A549 (cell line): ENCODE measurements at regions not wholly inside any gene's neighbourhood (a gene's known extent, or its start where the extent isn't known, plus 50 kb on each side); places are given as distances from the start of the nearest gene placed in this dataset.

Experiments
- ATAC-seq, 2 experiments: fragments of 200-7000 bp in 1 of 2; fragments of >200 bp in 1 of 2; cut with Nextera tagmentation in 1 of 2; cut with Tn5 transposase in 1 of 2; 3 replicates each; pipeline versions ENCODE4 v1.8.0 to v1.9.1; 2018 to 2020; ENCODE audit warnings: mild to moderate bottlenecking in 1 of 2, moderate library complexity in 1 of 2
- CTCF ChIA-PET: fragments of 300-600 bp; sonication (Branson Sonifier 250); formaldehyde crosslinking; extraction: SDS; loops from one replicate; lab custom pipeline; 2021; ENCODE audit warnings: antibody characterized with exemption, inconsistent platforms; lab: Yijun Ruan, JAX
- POLR2A ChIA-PET: fragments of 350-600 bp; formaldehyde crosslinking; extraction: SDS; loops from one replicate; lab custom pipeline; 2021; ENCODE audit warnings: antibody characterized with exemption, inconsistent platforms; lab: Yijun Ruan, JAX
- DNase-seq, 2 experiments: peaks; one replicate each; pipeline versions ENCODE4 v3.0.0 to v3.0.0-alpha.2; 2011 to 2016; ENCODE audit warnings: low read depth in 1 of 2, low spot score in 1 of 2
- FAIRE-seq: peaks from 2 replicates; lab custom pipeline; 2011; peaks lifted over from hg19 to GRCh38; lab: Jason Lieb, UNC
- H3K27ac ChIP-seq, 2 experiments: fragments of >200 bp; sonication (Bioruptor Twin); formaldehyde crosslinking; 3 replicates each; pipeline ENCODE4 v1.5.1; 2016 to 2017
- H3K4me1 ChIP-seq: fragments of >200 bp; sonication (Bioruptor Twin); formaldehyde crosslinking; 3 replicates; pipeline ENCODE4 v1.6.1; 2016
- H3K4me2 ChIP-seq: fragments of >200 bp; sonication (Bioruptor Twin); formaldehyde crosslinking; 3 replicates; pipeline ENCODE4 v1.6.1; 2016
- H3K4me3 ChIP-seq: fragments of >200 bp; sonication (Bioruptor Twin); formaldehyde crosslinking; 3 replicates; pipeline ENCODE4 v1.5.1; 2016
- H3K9me3 ChIP-seq: fragments of >200 bp; sonication (Bioruptor Twin); formaldehyde crosslinking; 3 replicates; pipeline ENCODE4 v1.6.1; 2016
- CBX8 ChIP-seq: fragments of 200-600 bp; sonication (generic); IDR thresholded peaks from 2 replicates; pipeline ENCODE4 v1.6.1; 2016
- CEBPB ChIP-seq, 2 experiments: fragments of >200 bp in 1 of 2; sonication (Bioruptor Twin) in 1 of 2; formaldehyde crosslinking in 1 of 2; IDR thresholded peaks; 2 replicates each; pipeline ENCODE4 v1.6.1; 2012 to 2016
- CHD4 ChIP-seq: fragments of 200-600 bp; sonication (generic); IDR thresholded peaks from 2 replicates; pipeline ENCODE4 v1.6.1; 2016; ENCODE audit warnings: antibody characterized with exemption, mild to moderate bottlenecking, borderline replicate concordance
- EHF ChIP-seq: fragments of 250-450 bp; sonication (Bioruptor Pico); IDR thresholded peaks from 2 replicates; pipeline ENCODE4 v1.5.0; 2020; ENCODE audit warnings: mild to moderate bottlenecking
- EP300 ChIP-seq, 2 experiments: fragments of >200 bp; sonication (Bioruptor Twin); formaldehyde crosslinking; IDR thresholded peaks; 2 replicates in 1 of 2; 3 replicates in 1 of 2; pipeline ENCODE4 v1.6.1; 2016 to 2017
- FOSL2 ChIP-seq, 2 experiments: fragments of 450-650 bp in 1 of 2; fragments of >200 bp in 1 of 2; sonication (Bioruptor Twin) in 1 of 2; formaldehyde crosslinking; IDR thresholded peaks; 2 replicates each; pipeline versions ENCODE4 v1.5.0 to v1.6.1; 2016 to 2020; ENCODE audit warnings: mild to moderate bottlenecking in 1 of 2, moderate library complexity in 1 of 2
- GATA3 ChIP-seq: IDR thresholded peaks from 2 replicates; pipeline ENCODE4 v1.6.1; 2012; ENCODE audit warnings: borderline replicate concordance
- HEYL ChIP-seq: fragments of 250-450 bp; sonication (Bioruptor Pico); IDR thresholded peaks from 2 replicates; pipeline ENCODE4 v1.8.0; 2021; ENCODE audit warnings: mild to moderate bottlenecking, moderate library complexity
- KDM1A ChIP-seq: fragments of 200-600 bp; sonication (generic); IDR thresholded peaks from 2 replicates; pipeline ENCODE4 v1.6.1; 2016; ENCODE audit warnings: low read depth, mild to moderate bottlenecking
- MAFK ChIP-seq: fragments of 450-650 bp; IDR thresholded peaks from 2 replicates; pipeline ENCODE4 v1.6.1; 2014; ENCODE audit not compliant: partially characterized antibody
- MYC ChIP-seq: IDR thresholded peaks from 2 replicates; pipeline ENCODE4 v1.6.1; 2012; ENCODE audit warnings: mild to moderate bottlenecking, inconsistent platforms, low read length, improper control_type of control experiment, borderline replicate concordance
- NFE2L2 ChIP-seq: fragments of 150-350 bp; conservative IDR thresholded peaks from 2 replicates; pipeline ENCODE4 v1.6.1; 2014; ENCODE audit warnings: low read length
- NPAS2 ChIP-seq: fragments of 250-450 bp; sonication (Bioruptor Pico); IDR thresholded peaks from 2 replicates; pipeline ENCODE4 v1.8.0; 2022; ENCODE audit warnings: mild to moderate bottlenecking, moderate library complexity, borderline replicate concordance
- RAD21 ChIP-seq, 2 experiments: fragments of >200 bp in 1 of 2; sonication (Bioruptor Twin) in 1 of 2; formaldehyde crosslinking in 1 of 2; IDR thresholded peaks in 1 of 2; conservative IDR thresholded peaks in 1 of 2; 2 replicates in 1 of 2; 3 replicates in 1 of 2; pipeline ENCODE4 v1.6.1; 2012 to 2018; ENCODE audit warnings: inconsistent platforms in 1 of 2
- RARB ChIP-seq: fragments of 250-450 bp; sonication (Bioruptor Pico); IDR thresholded peaks from 2 replicates; pipeline ENCODE4 v1.8.0; 2021; ENCODE audit warnings: mild to moderate bottlenecking, moderate library complexity
- RFX5 ChIP-seq: fragments of 450-650 bp; IDR thresholded peaks from 2 replicates; pipeline ENCODE4 v1.7.1; 2014; ENCODE audit warnings: antibody characterized with exemption, mild to moderate bottlenecking, moderate library complexity
- RNF2 ChIP-seq: fragments of 200-600 bp; sonication (generic); IDR thresholded peaks from 2 replicates; pipeline ENCODE4 v1.6.1; 2016; ENCODE audit warnings: low read depth, mild to moderate bottlenecking, antibody characterized with exemption, moderate library complexity, borderline replicate concordance
- ZC3H11A ChIP-seq: fragments of 450-650 bp; IDR thresholded peaks from 2 replicates; pipeline ENCODE4 v1.6.1; 2014; ENCODE audit warnings: antibody characterized with exemption, mild to moderate bottlenecking
- WGBS: methylation state at CpG from one replicate; pipeline ENCODE4 v1.1.6; 2017; ENCODE audit errors: missing lambda C conversion rate; 5-methylcytosine and 5-hydroxymethylcytosine counted together
- TF ChIP-seq, protein P1 (sequence below): IDR thresholded peaks from 2 replicates; pipeline ENCODE4 v1.6.1; 2012

- H3K27ac ChIP-seq, result peak overlapping the region; percentile 92 to 94
- POLR2A ChIA-PET, result no interaction called here
- ATAC-seq (peak in 1 of 2 experiments; percentile 46; a peak in 2 of 6 replicates), DNase-seq (peak in 1 of 2 experiments; percentile 73), FAIRE-seq (no peak)
- no peak for TF ChIP-seq RFX5
- TF ChIP-seq RARB (CRISPR knock-in tag), result no peak
- TF ChIP-seq CBX8, result no peak
- TF ChIP-seq NFE2L2, result peak; percentile 94
- TF ChIP-seq RNF2, result no peak
- TF ChIP-seq MAFK, result peak; percentile 97
- TF ChIP-seq EHF (CRISPR knock-in tag), result 0 out of 2 replicates have a peak, but pooled peaks have one; percentile 52
- peak; percentile 16; the same call in 1 of the 2 replicates for TF ChIP-seq HEYL (CRISPR knock-in tag)
- no peak for TF ChIP-seq FOSL2 (IDR thresholded peaks at IDR 0.05)
- peak; percentile 36; the same call in 1 of the 2 replicates for TF ChIP-seq FOSL2 (CRISPR knock-in tag; IDR thresholded peaks at IDR 0.05)
- CTCF ChIA-PET, result interaction anchor here (0.6 to 0.9 kb wide), 2 partner anchors 163 to 176 kb away, joined by 3 read pairs; no protein-coding TSS in a partner anchor
- peaks cover 45% of the 10 kb centered on the region for H3K4me1 ChIP-seq
- H3K4me3 ChIP-seq, result no peak overlapping the region
- peak overlapping the region; percentile 42 for H3K4me2 ChIP-seq
- 22% methylated on average over 5 of the region's 5 CpGs for WGBS
- H3K9me3 ChIP-seq, result no peaks in the 10 kb centered on the region
Observed at GRCh38 chr5:173778784-173779304, 109.3 kb upstream of the CPEB4 start.

DNA sequence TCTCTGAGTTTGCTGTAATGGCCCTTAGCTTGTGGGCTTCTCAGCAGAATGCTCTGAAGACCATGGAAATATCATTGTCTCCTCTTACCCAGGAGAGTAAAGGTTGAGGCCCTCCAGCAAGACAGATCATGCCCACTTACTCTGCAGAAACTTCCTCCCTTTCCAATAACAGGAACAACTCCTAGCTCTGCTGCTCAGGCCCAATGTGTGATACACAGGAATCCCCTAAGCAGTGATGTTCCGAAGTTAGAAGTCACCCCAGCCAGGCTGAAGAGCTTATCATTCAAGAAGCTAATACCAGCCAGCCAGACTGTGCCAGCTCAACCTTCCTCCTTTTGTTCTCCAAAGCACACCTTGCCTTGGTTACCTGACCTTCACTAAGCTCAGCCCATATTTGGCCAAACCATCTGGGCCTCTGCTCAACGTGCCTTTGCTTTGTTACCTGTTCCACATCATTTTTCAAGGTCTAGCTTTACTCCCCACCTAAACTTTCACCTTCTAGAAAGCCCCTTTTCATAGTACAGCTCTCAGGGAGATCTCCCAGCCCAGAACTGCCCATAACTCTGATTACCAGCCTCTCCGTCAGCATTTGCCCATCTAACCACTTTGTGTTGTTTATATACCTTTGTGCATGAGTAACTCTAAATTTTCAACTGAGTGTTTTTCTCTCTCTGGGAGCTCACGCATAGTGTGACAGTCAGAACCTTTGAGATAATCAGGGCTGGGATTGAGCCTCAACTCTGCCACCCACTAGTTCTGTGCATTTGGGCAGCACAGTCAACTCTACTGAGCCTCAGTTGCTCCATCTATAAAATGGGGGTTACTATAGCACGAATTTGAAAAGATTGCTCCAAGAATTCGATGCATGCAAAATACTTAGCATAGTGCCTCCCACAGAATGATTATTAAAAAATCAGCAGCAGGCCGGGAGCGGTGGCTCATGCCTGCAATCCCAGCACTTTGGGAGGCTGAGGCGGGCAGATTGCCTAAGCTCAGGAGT lies 107.6 kb upstream of the CPEB4 start:
- POLR2A ChIA-PET, result no interaction called here
- FAIRE-seq, result no peak
- TF ChIP-seq CHD4 (peak; percentile 82), KDM1A (peak; percentile 79), MYC (no peak)
- TF ChIP-seq, protein P1, sequence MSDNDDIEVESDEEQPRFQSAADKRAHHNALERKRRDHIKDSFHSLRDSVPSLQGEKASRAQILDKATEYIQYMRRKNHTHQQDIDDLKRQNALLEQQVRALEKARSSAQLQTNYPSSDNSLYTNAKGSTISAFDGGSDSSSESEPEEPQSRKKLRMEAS, result 0 out of 2 replicates have a peak, but pooled peaks have one; percentile 10
- TF ChIP-seq, all 56 proteins: peak for 3
- H3K4me3 ChIP-seq, result no peak overlapping the region
- peak overlapping the region; percentile 92 to 94 for H3K27ac ChIP-seq
- CTCF ChIA-PET, result interaction anchor here (0.7 to 1.2 kb wide), 5 partner anchors 9 to 1445 kb away, joined by 3 to 4 read pairs (median 3); no protein-coding TSS in a partner anchor
- peaks cover 45% of the 10 kb centered on the region for H3K4me1 ChIP-seq
- WGBS, result 89% methylated on average over 9 of the region's 9 CpGs
- peak overlapping the region; percentile 64 for H3K4me2 ChIP-seq
- no peaks in the 10 kb centered on the region for H3K9me3 ChIP-seq
- DNase-seq, result no peak
- no peak for ATAC-seq

- Histone ChIP-seq H3K4me1 (peaks cover 45% of the 10 kb centered on the region), H3K4me3 (no peak overlapping the region), H3K4me2 (peak overlapping the region; percentile 64), H3K27ac (peak overlapping the region; percentile 92 to 94), H3K9me3 (no peaks in the 10 kb centered on the region)
- WGBS, result 7% methylated on average over 4 of the region's 4 CpGs
- DNase-seq (peak in 1 of 2 experiments; percentile 70), ATAC-seq (peak; percentile 61 to 70), FAIRE-seq (no peak)
- POLR2A ChIA-PET, result no interaction called here
- CTCF ChIA-PET, result interaction anchor here (0.7 kb wide), 1 partner anchor 1446 kb away, joined by 3 read pairs; no protein-coding TSS in a partner anchor
- TF ChIP-seq EP300 (IDR thresholded peaks at IDR 0.05) (0 out of 5 replicates have a peak, but pooled peaks of 1 of the 2 experiments have one; percentile 22), ZC3H11A (no peak), RAD21 (conservative IDR thresholded peaks at IDR 0.05 in 1 of 2, IDR thresholded peaks at IDR 0.05 in 1 of 2) (no peak), GATA3 (0 out of 2 replicates have a peak, but pooled peaks have one; percentile 39), NPAS2 (CRISPR knock-in tag) (no peak), CEBPB (IDR thresholded peaks at IDR 0.05) (peak in 1 of 2 experiments; percentile 28; a peak in 1 of 4 replicates)
Observed at GRCh38 chr5:173781432-173781815, 106.7 kb upstream of the CPEB4 start.
